Natural killer cell (primary cell): ENCODE measurements at regions not wholly inside any gene's neighbourhood (a gene's known extent, or its start where the extent isn't known, plus 50 kb on each side); places are given as distances from the start of the nearest gene placed in this dataset.

ENCODE experiments used
- ATAC-seq, 3 donors: fragments of 150-1000 bp in 2 of 3; fragments of 200-7000 bp in 1 of 3; cut with Tn5 transposase; 1 replicate in 1 of 3; 2 replicates in 2 of 3; pipeline ENCODE4 v1.10.0; 2021; ENCODE audit warnings: mild to moderate bottlenecking in 2 of 3, moderate library complexity in 2 of 3
- DNase-seq, 2 donors: peaks; one replicate each; pipeline versions ENCODE4 v3.0.0 to v3.0.0-alpha.2; 2013 to 2021; ENCODE audit warnings: mixed read lengths in 1 of 2
- H3K27ac ChIP-seq: one replicate; pipeline ENCODE4 v1.5.1; 2013; ENCODE audit warnings: mild to moderate bottlenecking, low read length
- H3K27me3 ChIP-seq: one replicate; pipeline ENCODE4 v1.6.1; 2013; ENCODE audit warnings: low read length; ENCODE audit not compliant: control insufficient read depth, insufficient read depth
- H3K36me3 ChIP-seq: one replicate; pipeline ENCODE4 v1.6.1; 2013; ENCODE audit warnings: low read length; ENCODE audit not compliant: control insufficient read depth, insufficient read depth
- H3K4me1 ChIP-seq: one replicate; pipeline ENCODE4 v1.6.1; 2013; ENCODE audit warnings: low read length; ENCODE audit not compliant: control insufficient read depth, insufficient read depth
- H3K4me3 ChIP-seq: one replicate; pipeline ENCODE4 v1.5.1; 2013; ENCODE audit warnings: low read length
- H3K9me3 ChIP-seq: one replicate; pipeline ENCODE4 v1.6.1; 2013; ENCODE audit warnings: low read length; ENCODE audit not compliant: control insufficient read depth, insufficient read depth
- H3K27ac Mint-ChIP-seq, 2 donors: one replicate each; pipeline ENCODE4 v1.8.0; 2022; ENCODE audit warnings: mild to moderate bottlenecking in 2 of 2, mixed read lengths in 2 of 2, moderate library complexity in 1 of 2
- H3K27me3 Mint-ChIP-seq, 2 donors: one replicate each; pipeline ENCODE4 v1.8.0; 2022; ENCODE audit warnings: low read depth in 2 of 2, mixed read lengths in 2 of 2
- H3K36me3 Mint-ChIP-seq: one replicate; pipeline ENCODE4 v1.8.0; 2022; ENCODE audit warnings: mixed read lengths
- H3K4me1 Mint-ChIP-seq, 2 donors: one replicate each; pipeline ENCODE4 v1.8.0; 2022; ENCODE audit warnings: mixed read lengths in 2 of 2
- H3K4me3 Mint-ChIP-seq: one replicate; pipeline ENCODE4 v1.8.0; 2022; ENCODE audit warnings: mild to moderate bottlenecking, moderate library complexity, mixed read lengths
- H3K9me3 Mint-ChIP-seq, 2 donors: one replicate each; pipeline ENCODE4 v1.8.0; 2022; ENCODE audit warnings: mixed read lengths in 2 of 2
- WGBS: methylation state at CpG from one replicate; pipeline ENCODE4 v1.1.7; 2013; ENCODE audit warnings: missing lambda C conversion rate; ENCODE audit not compliant: insufficient coverage; 5-methylcytosine and 5-hydroxymethylcytosine counted together
- intact Hi-C: fragments of 100-400 bp; cut with micrococcal nuclease; formaldehyde crosslinking; loops from one replicate; pipeline ENCODE4 v1.14.2; 2022
- TF ChIP-seq, protein P1 (sequence below): fragments of 200-600 bp; IDR thresholded peaks from one replicate; pipeline ENCODE4 v1.8.0; 2022; ENCODE audit warnings: antibody characterized with exemption

DNA sequence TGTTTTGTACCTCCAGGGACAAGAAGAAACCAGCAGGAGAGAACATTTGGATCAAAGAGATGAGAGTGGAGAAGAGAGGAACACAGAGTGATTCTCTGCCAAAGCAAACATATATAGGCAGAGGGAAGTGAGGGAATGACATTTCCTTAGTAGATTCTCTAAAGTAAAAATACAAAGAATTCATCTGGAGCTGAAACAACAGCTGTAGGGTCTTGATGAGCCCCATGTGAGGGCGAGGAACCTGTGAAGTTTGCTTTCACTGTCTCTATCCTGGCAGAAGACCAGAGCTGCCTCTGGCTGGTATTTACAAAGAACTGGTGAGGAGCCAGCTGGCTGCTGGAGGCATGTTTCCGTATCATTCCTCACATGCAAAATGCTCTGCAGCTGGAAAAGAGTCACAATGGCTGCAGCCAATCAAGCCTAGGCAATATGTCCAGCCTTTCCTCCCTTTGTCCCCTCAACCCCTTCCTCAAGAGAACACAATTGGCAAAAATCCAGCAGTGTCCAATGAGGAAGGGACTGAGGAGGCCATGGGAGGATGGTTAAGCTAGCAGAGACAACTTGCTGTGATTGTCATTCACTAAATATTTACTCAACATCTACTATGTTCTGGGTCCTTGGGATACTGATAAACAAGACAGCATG, 122.5 kb downstream of the PHLDA1 start:
- Histone ChIP-seq H3K4me1 (no peaks in the 10 kb centered on the region), H3K4me3 (no peak overlapping the region), H3K27me3 (no peaks in the 10 kb centered on the region), H3K36me3 (no peaks in the 10 kb centered on the region), H3K27ac (no peak overlapping the region), H3K9me3 (no peaks in the 10 kb centered on the region)
- Mint-ChIP-seq H3K27me3 (no peaks in the 10 kb centered on the region), H3K27ac (no peak overlapping the region), H3K4me3 (no peak overlapping the region), H3K36me3 (no peaks in the 10 kb centered on the region), H3K9me3 (no peaks in the 10 kb centered on the region), H3K4me1 (no peaks in the 10 kb centered on the region)
- ATAC-seq, result no peak
- WGBS, result 90% methylated on average over 2 of the region's 2 CpGs
- TF ChIP-seq, protein P1, sequence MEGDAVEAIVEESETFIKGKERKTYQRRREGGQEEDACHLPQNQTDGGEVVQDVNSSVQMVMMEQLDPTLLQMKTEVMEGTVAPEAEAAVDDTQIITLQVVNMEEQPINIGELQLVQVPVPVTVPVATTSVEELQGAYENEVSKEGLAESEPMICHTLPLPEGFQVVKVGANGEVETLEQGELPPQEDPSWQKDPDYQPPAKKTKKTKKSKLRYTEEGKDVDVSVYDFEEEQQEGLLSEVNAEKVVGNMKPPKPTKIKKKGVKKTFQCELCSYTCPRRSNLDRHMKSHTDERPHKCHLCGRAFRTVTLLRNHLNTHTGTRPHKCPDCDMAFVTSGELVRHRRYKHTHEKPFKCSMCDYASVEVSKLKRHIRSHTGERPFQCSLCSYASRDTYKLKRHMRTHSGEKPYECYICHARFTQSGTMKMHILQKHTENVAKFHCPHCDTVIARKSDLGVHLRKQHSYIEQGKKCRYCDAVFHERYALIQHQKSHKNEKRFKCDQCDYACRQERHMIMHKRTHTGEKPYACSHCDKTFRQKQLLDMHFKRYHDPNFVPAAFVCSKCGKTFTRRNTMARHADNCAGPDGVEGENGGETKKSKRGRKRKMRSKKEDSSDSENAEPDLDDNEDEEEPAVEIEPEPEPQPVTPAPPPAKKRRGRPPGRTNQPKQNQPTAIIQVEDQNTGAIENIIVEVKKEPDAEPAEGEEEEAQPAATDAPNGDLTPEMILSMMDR, result no peak
- intact Hi-C loops, result no loop called here
- no peak for DNase-seq

DNA sequence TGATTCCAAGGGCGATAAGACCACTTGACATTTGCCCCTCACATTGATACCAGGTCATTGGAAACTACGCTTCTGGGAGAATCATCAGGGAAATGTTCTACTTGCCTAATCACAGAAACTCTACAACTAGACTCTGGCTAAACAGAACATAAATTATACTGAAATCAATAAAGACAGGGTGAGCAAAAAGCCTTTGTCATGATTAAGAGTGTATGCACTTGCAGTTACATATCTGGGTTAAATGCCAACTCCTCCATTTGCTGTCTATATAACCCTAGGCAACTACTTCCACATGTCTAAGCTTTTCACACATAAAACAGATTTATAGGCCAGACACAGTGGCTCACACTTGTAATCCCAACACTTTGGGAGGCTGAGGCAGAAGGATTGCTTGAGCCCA, 125.7 kb downstream of the PHLDA1 start:
- H3K27ac ChIP-seq, result no peak overlapping the region
- no peak for ATAC-seq
- H3K36me3 ChIP-seq, result no peaks in the 10 kb centered on the region
- H3K4me1 ChIP-seq, result no peaks in the 10 kb centered on the region
- no peak overlapping the region for H3K4me3 ChIP-seq
- no peaks in the 10 kb centered on the region for H3K27me3 ChIP-seq
- intact Hi-C loops, result no loop called here
- H3K27ac Mint-ChIP-seq, result no peak overlapping the region
- H3K4me3 Mint-ChIP-seq, result no peak overlapping the region
- no peaks in the 10 kb centered on the region for H3K4me1 Mint-ChIP-seq
- peaks cover 0 to 5% of the 10 kb centered on the region in 2 donors for H3K27me3 Mint-ChIP-seq
- DNase-seq, result no peak
- no peaks in the 10 kb centered on the region for H3K9me3 Mint-ChIP-seq
- H3K9me3 ChIP-seq, result no peaks in the 10 kb centered on the region
- 97% methylated on average over 2 of the region's 2 CpGs for WGBS
- TF ChIP-seq, protein P1, result no peak
- no peaks in the 10 kb centered on the region for H3K36me3 Mint-ChIP-seq

GRCh38 chr12:75900781-75901254, 130.8 kb downstream of the PHLDA1 start:
- WGBS, result 82% methylated on average over 11 of the region's 11 CpGs
- TF ChIP-seq, protein P1, result no peak
- no peak overlapping the region for H3K4me3 Mint-ChIP-seq
- H3K27me3 Mint-ChIP-seq, result peaks cover 4 to 35% of the 10 kb centered on the region in 2 donors
- H3K27ac ChIP-seq, result no peak overlapping the region
- H3K9me3 ChIP-seq, result no peaks in the 10 kb centered on the region
- H3K9me3 Mint-ChIP-seq, result no peaks in the 10 kb centered on the region
- H3K36me3 ChIP-seq, result no peaks in the 10 kb centered on the region
- intact Hi-C loops, result no loop called here
- no peak overlapping the region for H3K27ac Mint-ChIP-seq
- H3K27me3 ChIP-seq, result no peaks in the 10 kb centered on the region
- H3K4me1 Mint-ChIP-seq, result no peaks in the 10 kb centered on the region
- DNase-seq (no peak), ATAC-seq (no peak)
- no peaks in the 10 kb centered on the region for H3K4me1 ChIP-seq
- H3K4me3 ChIP-seq, result no peak overlapping the region
- no peaks in the 10 kb centered on the region for H3K36me3 Mint-ChIP-seq

- ATAC-seq (no peak), DNase-seq (no peak)
- Mint-ChIP-seq H3K36me3 (no peaks in the 10 kb centered on the region), H3K27ac (no peak overlapping the region), H3K27me3 (peaks cover 8 to 40% of the 10 kb centered on the region in 2 donors), H3K4me3 (no peak overlapping the region), H3K4me1 (no peaks in the 10 kb centered on the region), H3K9me3 (no peaks in the 10 kb centered on the region)
- H3K9me3 ChIP-seq, result no peaks in the 10 kb centered on the region
- no peak overlapping the region for H3K4me3 ChIP-seq
- no peaks in the 10 kb centered on the region for H3K27me3 ChIP-seq
- TF ChIP-seq, protein P1, result no peak
- no peaks in the 10 kb centered on the region for H3K36me3 ChIP-seq
- 58% methylated on average over 1 of the region's 5 CpGs for WGBS
- no peak overlapping the region for H3K27ac ChIP-seq
- H3K4me1 ChIP-seq, result no peaks in the 10 kb centered on the region
- intact Hi-C loops, result no loop called here
These were observed 131.3 kb downstream of the PHLDA1 start for GRCh38 chr12:75900226-75900625.
